ENCODE measurements at regions not wholly inside any gene's neighbourhood (a gene's known extent, or its start where the extent isn't known, plus 50 kb on each side); places are given as distances from the start of the nearest gene placed in this dataset.

- TF ChIP-seq CTCF (optimal IDR thresholded peaks at IDR 0.05 in 1 of 3, IDR thresholded peaks at IDR 0.05 in 1 of 3, conservative IDR thresholded peaks at IDR 0.05 in 1 of 3; ENCODE audit: extremely low read depth in 1 of 3, insufficient read depth in 2 of 3, low read length in 3 of 3) (no peak), EZH2 (IDR thresholded peaks at IDR 0.05; ENCODE audit: low read length) (no peak)
Observed at GRCh38 chr3:147744967-147745366, 335.8 kb downstream of the ZIC1 start.

Data from keratinocyte (primary cell).